ENCODE measurements at regions not wholly inside any gene's neighbourhood (a gene's known extent, or its start where the extent isn't known, plus 50 kb on each side); places are given as distances from the start of the nearest gene placed in this dataset.
"Not testable (repeated sequence)": the region's sequence is repeated elsewhere in the genome, so short reads cannot be mapped to it uniquely, and the experiment has no call there.

- Histone ChIP-seq H3K27me3 (ENCODE audit: control insufficient read depth, insufficient read depth, low read length) (no peaks in the 10 kb centered on the region), H3K9me3 (ENCODE audit: control insufficient read depth in 2 of 3, insufficient read depth in 1 of 3, low read length in 3 of 3) (no peaks in the 10 kb centered on the region), H3K27ac (ENCODE audit: low read depth in 2 of 2, low read length in 2 of 2) (no peak overlapping the region), H3K4me3 (ENCODE audit: low read length in 3 of 3) (no peak overlapping the region), H3K36me3 (ENCODE audit: control insufficient read depth in 2 of 3, insufficient read depth in 3 of 3, low read length in 3 of 3) (no peaks in the 10 kb centered on the region), H3K9ac (ENCODE audit: low read length in 3 of 3) (no peak overlapping the region), H3K4me1 (ENCODE audit: control insufficient read depth in 2 of 3, insufficient read depth in 2 of 3, low read depth in 1 of 3, low read length in 3 of 3) (no peaks in the 10 kb centered on the region)
- TF ChIP-seq CTCF (IDR thresholded peaks at IDR 0.05; ENCODE audit: borderline replicate concordance, extremely low read depth, insufficient read depth) = no peak
- intact Hi-C loops (cut with DNase I) = no loop called here
- FAIRE-seq = no peak
- DNase-seq = no peak
Measured at GRCh38 chr4:164648151-164648848, 105.6 kb upstream of the SMIM31 start.

- Histone ChIP-seq H3K4me1 (ENCODE audit: control insufficient read depth in 2 of 3, insufficient read depth in 2 of 3, low read depth in 1 of 3, low read length in 3 of 3) (no peaks in the 10 kb centered on the region), H3K36me3 (ENCODE audit: control insufficient read depth in 2 of 3, insufficient read depth in 3 of 3, low read length in 3 of 3) (no peaks in the 10 kb centered on the region), H3K9ac (ENCODE audit: low read length in 3 of 3) (no peak overlapping the region), H3K27me3 (ENCODE audit: control insufficient read depth, insufficient read depth, low read length) (no peaks in the 10 kb centered on the region), H3K27ac (ENCODE audit: low read depth in 2 of 2, low read length in 2 of 2) (no peak overlapping the region), H3K4me3 (ENCODE audit: low read length in 3 of 3) (no peak overlapping the region), H3K9me3 (ENCODE audit: control insufficient read depth in 2 of 3, insufficient read depth in 1 of 3, low read length in 3 of 3) (no peaks in the 10 kb centered on the region)
- intact Hi-C loops (cut with DNase I) = no loop called here
- no peak for TF ChIP-seq CTCF (IDR thresholded peaks at IDR 0.05; ENCODE audit: borderline replicate concordance, extremely low read depth, insufficient read depth)
- DNase-seq (no peak), FAIRE-seq (no peak)
Measured at GRCh38 chr4:164648849-164649212, 105.1 kb upstream of the SMIM31 start.

GRCh38 chr4:164659765-164660164 lies 94.2 kb upstream of the SMIM31 start:
- Histone ChIP-seq H3K9me3 (ENCODE audit: control insufficient read depth in 2 of 3, insufficient read depth in 1 of 3, low read length in 3 of 3) (no peaks in the 10 kb centered on the region), H3K4me3 (ENCODE audit: low read length in 3 of 3) (no peak overlapping the region), H3K4me1 (ENCODE audit: control insufficient read depth in 2 of 3, insufficient read depth in 2 of 3, low read depth in 1 of 3, low read length in 3 of 3) (no peaks in the 10 kb centered on the region), H3K27me3 (ENCODE audit: control insufficient read depth, insufficient read depth, low read length) (no peaks in the 10 kb centered on the region), H3K9ac (ENCODE audit: low read length in 3 of 3) (no peak overlapping the region), H3K27ac (ENCODE audit: low read depth in 2 of 2, low read length in 2 of 2) (no peak overlapping the region), H3K36me3 (ENCODE audit: control insufficient read depth in 2 of 3, insufficient read depth in 3 of 3, low read length in 3 of 3) (no peaks in the 10 kb centered on the region)
- intact Hi-C loops (cut with DNase I) = no loop called here
- FAIRE-seq = no peak
- DNase-seq = no peak
- no peak for TF ChIP-seq CTCF (IDR thresholded peaks at IDR 0.05; ENCODE audit: borderline replicate concordance, extremely low read depth, insufficient read depth)

- intact Hi-C loops (cut with DNase I); FAIRE-seq; H3K4me3 ChIP-seq (ENCODE audit: low read length in 3 of 3); DNase-seq; H3K9ac ChIP-seq (ENCODE audit: low read length in 3 of 3); H3K4me1 ChIP-seq (ENCODE audit: control insufficient read depth in 2 of 3, insufficient read depth in 2 of 3, low read depth in 1 of 3, low read length in 3 of 3); H3K9me3 ChIP-seq (ENCODE audit: control insufficient read depth in 2 of 3, insufficient read depth in 1 of 3, low read length in 3 of 3); H3K36me3 ChIP-seq (ENCODE audit: control insufficient read depth in 2 of 3, insufficient read depth in 3 of 3, low read length in 3 of 3); H3K27me3 ChIP-seq (ENCODE audit: control insufficient read depth, insufficient read depth, low read length); H3K27ac ChIP-seq (ENCODE audit: low read depth in 2 of 2, low read length in 2 of 2): not testable (repeated sequence)
Measured at GRCh38 chr4:164676152-164676551, 77.8 kb upstream of the SMIM31 start.
